ENCODE measurements at regions not wholly inside any gene's neighbourhood (a gene's known extent, or its start where the extent isn't known, plus 50 kb on each side); places are given as distances from the start of the nearest gene placed in this dataset.

GRCh38 chr3:168959731-168960130, 703.8 kb downstream of the MECOM start:
- TF ChIP-seq CTCF (IDR thresholded peaks at IDR 0.05): no peak
- TF ChIP-seq POLR2A (IDR thresholded peaks at IDR 0.05): no peak

Measured in right lobe of liver (tissue), 4 donors.